A549 (cell line): ENCODE measurements at regions not wholly inside any gene's neighbourhood (a gene's known extent, or its start where the extent isn't known, plus 50 kb on each side); places are given as distances from the start of the nearest gene placed in this dataset.

Experiments used
- ATAC-seq, 2 experiments: fragments of 200-7000 bp in 1 of 2; fragments of >200 bp in 1 of 2; cut with Nextera tagmentation in 1 of 2; cut with Tn5 transposase in 1 of 2; 3 replicates each; pipeline versions ENCODE4 v1.8.0 to v1.9.1; 2018 to 2020; ENCODE audit warnings: mild to moderate bottlenecking in 1 of 2, moderate library complexity in 1 of 2
- CTCF ChIA-PET: fragments of 300-600 bp; sonication (Branson Sonifier 250); formaldehyde crosslinking; extraction: SDS; loops from one replicate; lab custom pipeline; 2021; ENCODE audit warnings: antibody characterized with exemption, inconsistent platforms; lab: Yijun Ruan, JAX
- POLR2A ChIA-PET: fragments of 350-600 bp; formaldehyde crosslinking; extraction: SDS; loops from one replicate; lab custom pipeline; 2021; ENCODE audit warnings: antibody characterized with exemption, inconsistent platforms; lab: Yijun Ruan, JAX
- DNase-seq, 2 experiments: peaks; one replicate each; pipeline versions ENCODE4 v3.0.0 to v3.0.0-alpha.2; 2011 to 2016; ENCODE audit warnings: low read depth in 1 of 2, low spot score in 1 of 2
- FAIRE-seq: peaks from 2 replicates; lab custom pipeline; 2011; peaks lifted over from hg19 to GRCh38; lab: Jason Lieb, UNC
- H3K27ac ChIP-seq, 2 experiments: fragments of >200 bp; sonication (Bioruptor Twin); formaldehyde crosslinking; 3 replicates each; pipeline ENCODE4 v1.5.1; 2016 to 2017
- H3K4me1 ChIP-seq: fragments of >200 bp; sonication (Bioruptor Twin); formaldehyde crosslinking; 3 replicates; pipeline ENCODE4 v1.6.1; 2016
- H3K4me2 ChIP-seq: fragments of >200 bp; sonication (Bioruptor Twin); formaldehyde crosslinking; 3 replicates; pipeline ENCODE4 v1.6.1; 2016
- H3K4me3 ChIP-seq: fragments of >200 bp; sonication (Bioruptor Twin); formaldehyde crosslinking; 3 replicates; pipeline ENCODE4 v1.5.1; 2016
- H3K9me3 ChIP-seq: fragments of >200 bp; sonication (Bioruptor Twin); formaldehyde crosslinking; 3 replicates; pipeline ENCODE4 v1.6.1; 2016
- ATOH8 ChIP-seq: fragments of 250-450 bp; sonication (Bioruptor Pico); IDR thresholded peaks from 2 replicates; pipeline ENCODE4 v1.5.0; 2020; ENCODE audit warnings: low read depth, mild to moderate bottlenecking, moderate library complexity
- CEBPB ChIP-seq, 2 experiments: fragments of >200 bp in 1 of 2; sonication (Bioruptor Twin) in 1 of 2; formaldehyde crosslinking in 1 of 2; IDR thresholded peaks; 2 replicates each; pipeline ENCODE4 v1.6.1; 2012 to 2016
- CTCF ChIP-seq: fragments of >200 bp; sonication (Bioruptor Twin); formaldehyde crosslinking; IDR thresholded peaks from 3 replicates; pipeline ENCODE4 v1.5.1; 2016
- E2F6 ChIP-seq: IDR thresholded peaks from 2 replicates; pipeline ENCODE4 v1.6.1; 2012; ENCODE audit warnings: low read depth, borderline replicate concordance
- EHF ChIP-seq: fragments of 250-450 bp; sonication (Bioruptor Pico); IDR thresholded peaks from 2 replicates; pipeline ENCODE4 v1.5.0; 2020; ENCODE audit warnings: mild to moderate bottlenecking
- EHMT2 ChIP-seq: fragments of 200-600 bp; sonication (generic); IDR thresholded peaks from 2 replicates; pipeline ENCODE4 v1.6.1; 2016; ENCODE audit warnings: antibody characterized with exemption, low read depth, mild to moderate bottlenecking, moderate library complexity
- FOSB ChIP-seq: fragments of 250-450 bp; sonication (Bioruptor Pico); IDR thresholded peaks from 2 replicates; pipeline ENCODE4 v1.5.0; 2020; ENCODE audit warnings: mild to moderate bottlenecking, moderate library complexity
- HES2 ChIP-seq: fragments of >200 bp; sonication (Bioruptor Twin); formaldehyde crosslinking; IDR thresholded peaks from 2 replicates; pipeline ENCODE4 v1.6.1; 2016
- JUN ChIP-seq, 2 experiments: fragments of >200 bp; sonication (Bioruptor Twin); formaldehyde crosslinking; IDR thresholded peaks; 2 replicates in 1 of 2; 3 replicates in 1 of 2; pipeline ENCODE4 v1.6.1; 2016 to 2017
- KDM1A ChIP-seq: fragments of 200-600 bp; sonication (generic); IDR thresholded peaks from 2 replicates; pipeline ENCODE4 v1.6.1; 2016; ENCODE audit warnings: low read depth, mild to moderate bottlenecking
- KDM5A ChIP-seq: fragments of 200-600 bp; sonication (generic); IDR thresholded peaks from 2 replicates; pipeline ENCODE4 v1.6.1; 2016; ENCODE audit warnings: antibody characterized with exemption, mild to moderate bottlenecking
- MAFK ChIP-seq: fragments of 450-650 bp; IDR thresholded peaks from 2 replicates; pipeline ENCODE4 v1.6.1; 2014; ENCODE audit not compliant: partially characterized antibody
- MYC ChIP-seq: IDR thresholded peaks from 2 replicates; pipeline ENCODE4 v1.6.1; 2012; ENCODE audit warnings: mild to moderate bottlenecking, inconsistent platforms, low read length, improper control_type of control experiment, borderline replicate concordance
- NPAS2 ChIP-seq: fragments of 250-450 bp; sonication (Bioruptor Pico); IDR thresholded peaks from 2 replicates; pipeline ENCODE4 v1.8.0; 2022; ENCODE audit warnings: mild to moderate bottlenecking, moderate library complexity, borderline replicate concordance
- PBX3 ChIP-seq: IDR thresholded peaks from 2 replicates; pipeline ENCODE4 v1.6.1; 2012
- RARB ChIP-seq: fragments of 250-450 bp; sonication (Bioruptor Pico); IDR thresholded peaks from 2 replicates; pipeline ENCODE4 v1.8.0; 2021; ENCODE audit warnings: mild to moderate bottlenecking, moderate library complexity
- RCOR1 ChIP-seq: fragments of 150-350 bp; IDR thresholded peaks from 2 replicates; pipeline ENCODE4 v1.6.1; 2014; ENCODE audit warnings: antibody characterized with exemption, low read length, low read depth
- REST ChIP-seq: fragments of 200-600 bp; sonication (generic); IDR thresholded peaks from 2 replicates; pipeline ENCODE4 v1.6.1; 2016; ENCODE audit warnings: antibody characterized with exemption, mild to moderate bottlenecking, moderate library complexity
- RFX5 ChIP-seq: fragments of 450-650 bp; IDR thresholded peaks from 2 replicates; pipeline ENCODE4 v1.7.1; 2014; ENCODE audit warnings: antibody characterized with exemption, mild to moderate bottlenecking, moderate library complexity
- RNF2 ChIP-seq: fragments of 200-600 bp; sonication (generic); IDR thresholded peaks from 2 replicates; pipeline ENCODE4 v1.6.1; 2016; ENCODE audit warnings: low read depth, mild to moderate bottlenecking, antibody characterized with exemption, moderate library complexity, borderline replicate concordance
- SMC3 ChIP-seq: fragments of >200 bp; sonication (Bioruptor Twin); formaldehyde crosslinking; IDR thresholded peaks from 3 replicates; pipeline ENCODE4 v1.6.1; 2018; ENCODE audit warnings: inconsistent platforms
- USF2 ChIP-seq: fragments of 450-650 bp; IDR thresholded peaks from 2 replicates; pipeline ENCODE4 v1.6.1; 2014; ENCODE audit warnings: antibody characterized with exemption
- WGBS: methylation state at CpG from one replicate; pipeline ENCODE4 v1.1.6; 2017; ENCODE audit errors: missing lambda C conversion rate; 5-methylcytosine and 5-hydroxymethylcytosine counted together

GRCh38 chr15:49715701-49716100, 94.9 kb downstream of the DTWD1 start:
- Histone ChIP-seq H3K4me1 (no peaks in the 10 kb centered on the region), H3K9me3 (no peaks in the 10 kb centered on the region), H3K27ac (no peak overlapping the region), H3K4me2 (no peak overlapping the region), H3K4me3 (no peak overlapping the region)
- no peak for FAIRE-seq
- ATAC-seq: no peak
- WGBS: 54% methylated on average over 5 of the region's 5 CpGs
- no peak for TF ChIP-seq NPAS2 (CRISPR knock-in tag)
- TF ChIP-seq MAFK: peak; percentile 87
- CTCF ChIA-PET: interaction anchor here (0.7 kb wide), 1 partner anchor 1534 kb away, joined by 3 read pairs; no protein-coding TSS in a partner anchor
- POLR2A ChIA-PET: no interaction called here
- no peak for DNase-seq

GRCh38 chr15:49718234-49718633, 97.4 kb downstream of the DTWD1 start:
- H3K4me1 ChIP-seq: no peaks in the 10 kb centered on the region
- FAIRE-seq: no peak
- WGBS: 50% methylated on average over 2 of the region's 2 CpGs
- DNase-seq: no peak
- H3K4me3 ChIP-seq: no peak overlapping the region
- H3K27ac ChIP-seq: no peak overlapping the region
- no peaks in the 10 kb centered on the region for H3K9me3 ChIP-seq
- TF ChIP-seq RFX5 (no peak), CEBPB (IDR thresholded peaks at IDR 0.05) (0 out of 4 replicates have a peak, but pooled peaks of 1 of the 2 experiments have one; percentile 7)
- no peak for ATAC-seq
- ChIA-PET POLR2A (no interaction called here), CTCF (no interaction called here)
- no peak overlapping the region for H3K4me2 ChIP-seq

GRCh38 chr15:49718846-49719245, 98.0 kb downstream of the DTWD1 start:
- ATAC-seq: no peak
- no peak for DNase-seq
- ChIA-PET POLR2A (no interaction called here), CTCF (no interaction called here)
- no peaks in the 10 kb centered on the region for H3K9me3 ChIP-seq
- TF ChIP-seq USF2: no peak
- no peak for TF ChIP-seq JUN (IDR thresholded peaks at IDR 0.05)
- no peak for TF ChIP-seq REST
- no peak for TF ChIP-seq E2F6
- no peak for TF ChIP-seq NPAS2 (CRISPR knock-in tag)
- no peak for TF ChIP-seq MAFK
- no peak for TF ChIP-seq EHMT2
- TF ChIP-seq MYC: no peak
- no peak for TF ChIP-seq ATOH8
- TF ChIP-seq HES2: no peak
- no peak for TF ChIP-seq FOSB (CRISPR knock-in tag)
- no peak for TF ChIP-seq SMC3
- no peak for TF ChIP-seq RARB (CRISPR knock-in tag)
- no peak for TF ChIP-seq CTCF
- no peak for TF ChIP-seq KDM1A
- TF ChIP-seq PBX3: no peak
- no peak for TF ChIP-seq RNF2
- TF ChIP-seq KDM5A: no peak
- TF ChIP-seq EHF (CRISPR knock-in tag): no peak
- TF ChIP-seq RCOR1: no peak
- H3K27ac ChIP-seq: no peak overlapping the region
- WGBS: 34% methylated on average over 3 of the region's 3 CpGs
- no peak for FAIRE-seq
- no peaks in the 10 kb centered on the region for H3K4me1 ChIP-seq
- H3K4me2 ChIP-seq: no peak overlapping the region
- H3K4me3 ChIP-seq: no peak overlapping the region
